Brain microvascular endothelial cell (primary cell): ENCODE measurements at regions not wholly inside any gene's neighbourhood (a gene's known extent, or its start where the extent isn't known, plus 50 kb on each side); places are given as distances from the start of the nearest gene placed in this dataset.

Source experiments
- DNase-seq: peaks from one replicate; pipeline ENCODE4 v3.0.0-alpha.2; 2020
- H3K27ac ChIP-seq: fragments of 250-450 bp; sonication (Bioruptor Pico); 2 replicates; pipeline ENCODE4 v1.5.1; 2020; ENCODE audit warnings: mild to moderate bottlenecking, moderate library complexity
- H3K27me3 ChIP-seq: fragments of 250-450 bp; sonication (Bioruptor Pico); replicated peaks from 2 replicates; pipeline ENCODE4 v1.5.1; 2020; ENCODE audit warnings: mild to moderate bottlenecking
- H3K36me3 ChIP-seq: fragments of 250-450 bp; sonication (Bioruptor Pico); replicated peaks from 2 replicates; pipeline ENCODE4 v1.5.1; 2020; ENCODE audit warnings: mild to moderate bottlenecking
- H3K4me3 ChIP-seq: 2 replicates; pipeline ENCODE4 v1.5.1; 2011; ENCODE audit warnings: low read depth, mild to moderate bottlenecking, control low read depth, low read length, moderate library complexity
- in situ Hi-C: cut with HindIII; loops from 2 replicates; pipeline ENCODE4 v1.10.0; 2017; ENCODE audit warnings: low sequenced_read_pairs, low pct_ligation_motif_present
- TF ChIP-seq, protein P1 (sequence below): IDR thresholded peaks from 2 replicates; pipeline ENCODE4 v1.5.1; 2011; ENCODE audit warnings: low read depth, mild to moderate bottlenecking, moderate library complexity, low read length, control low read depth, inconsistent platforms; ENCODE audit errors: missing control alignments

DNA sequence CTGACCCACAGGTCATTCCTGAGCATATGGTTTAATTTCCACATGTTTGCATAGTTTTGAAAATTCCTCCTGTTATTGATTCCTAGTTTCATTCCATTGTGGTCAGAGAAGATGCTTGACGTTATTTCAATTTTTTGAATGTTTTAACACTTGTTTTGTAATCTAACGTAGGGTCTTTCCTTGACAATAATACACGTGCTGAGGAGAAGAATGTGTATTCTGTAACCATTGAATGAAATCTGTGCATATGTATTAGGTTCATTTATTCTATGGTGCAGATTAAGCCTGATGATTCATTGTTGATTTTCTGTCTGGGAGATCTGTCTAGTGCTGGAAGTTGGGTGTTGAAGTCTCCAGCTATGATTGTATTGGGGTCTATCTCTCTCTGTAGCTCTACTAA is 486.4 kb upstream of the RPS6KA3 start:
- Histone ChIP-seq H3K27ac (no peak overlapping the region), H3K4me3 (no peak overlapping the region), H3K36me3 (no peaks in the 10 kb centered on the region), H3K27me3 (no peaks in the 10 kb centered on the region)
- TF ChIP-seq, protein P1, sequence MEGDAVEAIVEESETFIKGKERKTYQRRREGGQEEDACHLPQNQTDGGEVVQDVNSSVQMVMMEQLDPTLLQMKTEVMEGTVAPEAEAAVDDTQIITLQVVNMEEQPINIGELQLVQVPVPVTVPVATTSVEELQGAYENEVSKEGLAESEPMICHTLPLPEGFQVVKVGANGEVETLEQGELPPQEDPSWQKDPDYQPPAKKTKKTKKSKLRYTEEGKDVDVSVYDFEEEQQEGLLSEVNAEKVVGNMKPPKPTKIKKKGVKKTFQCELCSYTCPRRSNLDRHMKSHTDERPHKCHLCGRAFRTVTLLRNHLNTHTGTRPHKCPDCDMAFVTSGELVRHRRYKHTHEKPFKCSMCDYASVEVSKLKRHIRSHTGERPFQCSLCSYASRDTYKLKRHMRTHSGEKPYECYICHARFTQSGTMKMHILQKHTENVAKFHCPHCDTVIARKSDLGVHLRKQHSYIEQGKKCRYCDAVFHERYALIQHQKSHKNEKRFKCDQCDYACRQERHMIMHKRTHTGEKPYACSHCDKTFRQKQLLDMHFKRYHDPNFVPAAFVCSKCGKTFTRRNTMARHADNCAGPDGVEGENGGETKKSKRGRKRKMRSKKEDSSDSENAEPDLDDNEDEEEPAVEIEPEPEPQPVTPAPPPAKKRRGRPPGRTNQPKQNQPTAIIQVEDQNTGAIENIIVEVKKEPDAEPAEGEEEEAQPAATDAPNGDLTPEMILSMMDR: no peak
- in situ Hi-C loops: no loop called here
- no peak for DNase-seq

DNA sequence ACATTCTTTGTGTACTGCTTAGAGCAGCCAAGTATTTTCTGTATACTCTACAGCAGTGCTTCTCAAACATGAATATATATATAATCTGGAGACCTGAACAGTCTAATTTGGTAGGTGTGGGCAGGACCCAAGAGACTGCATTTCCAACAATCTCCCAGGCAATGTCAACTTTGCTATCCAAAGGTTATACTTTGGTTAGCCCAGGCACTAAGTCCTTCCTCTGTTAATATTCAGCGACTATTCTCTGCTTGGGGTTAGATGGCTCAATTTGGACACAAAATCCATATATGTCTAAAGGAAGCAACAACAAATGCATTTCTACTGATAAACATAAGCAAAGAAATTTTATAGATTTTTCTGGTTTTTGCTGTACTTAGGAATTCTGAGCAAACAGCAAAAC is 480.0 kb upstream of the RPS6KA3 start:
- in situ Hi-C loops: no loop called here
- TF ChIP-seq, protein P1: no peak
- H3K27ac ChIP-seq: no peak overlapping the region

DNA sequence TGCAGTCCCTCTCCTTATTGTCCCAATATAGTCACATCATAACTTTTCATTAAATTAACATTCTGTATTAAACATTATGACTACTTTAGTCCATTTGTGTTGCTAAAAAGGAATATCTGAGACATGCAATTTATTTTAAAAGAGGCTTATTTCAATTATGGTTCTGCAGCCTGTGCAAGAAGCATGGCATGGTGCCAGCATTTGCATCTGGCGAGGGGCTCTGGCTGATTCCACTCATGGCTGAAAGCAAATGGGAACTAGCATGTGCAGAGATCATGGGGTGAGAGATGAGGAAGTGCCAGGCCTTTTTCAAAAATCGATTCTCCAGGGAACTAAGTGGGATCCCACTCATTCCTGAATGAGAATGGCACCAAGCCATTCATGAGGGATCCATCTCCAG is 476.3 kb upstream of the RPS6KA3 start:
- Histone ChIP-seq H3K4me3 (no peak overlapping the region), H3K27ac (no peak overlapping the region), H3K36me3 (no peaks in the 10 kb centered on the region), H3K27me3 (no peaks in the 10 kb centered on the region)
- in situ Hi-C loops: no loop called here
- no peak for DNase-seq
- TF ChIP-seq, protein P1: no peak

More for the DNA sequence above, 480.0 kb upstream of the RPS6KA3 start:
- Histone ChIP-seq H3K27me3 (no peaks in the 10 kb centered on the region), H3K4me3 (no peak overlapping the region), H3K36me3 (no peaks in the 10 kb centered on the region)
- no peak for DNase-seq

DNA sequence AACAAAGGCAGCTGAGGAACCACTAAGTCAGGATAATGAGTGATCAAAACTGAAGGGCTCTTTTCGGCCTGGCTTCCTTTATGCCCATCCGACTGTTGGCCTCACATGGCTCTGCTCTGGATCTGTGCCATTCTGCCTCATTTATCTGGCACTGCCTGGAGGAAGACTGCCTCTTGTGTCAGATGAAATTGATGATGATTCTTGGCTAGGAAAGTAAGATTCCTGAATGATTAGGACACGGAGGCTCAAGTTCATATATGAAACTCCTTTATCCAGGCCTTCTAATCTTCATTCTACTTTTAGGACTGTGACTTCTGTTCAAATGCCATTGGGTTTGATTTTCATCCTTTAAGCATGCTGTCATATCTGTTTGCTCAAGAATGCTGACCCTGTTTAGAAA is 475.4 kb upstream of the RPS6KA3 start:
- Histone ChIP-seq H3K27ac (no peak overlapping the region), H3K27me3 (no peaks in the 10 kb centered on the region), H3K4me3 (no peak overlapping the region), H3K36me3 (no peaks in the 10 kb centered on the region)
- in situ Hi-C loops: no loop called here
- DNase-seq: no peak
- TF ChIP-seq, protein P1: no peak

DNA sequence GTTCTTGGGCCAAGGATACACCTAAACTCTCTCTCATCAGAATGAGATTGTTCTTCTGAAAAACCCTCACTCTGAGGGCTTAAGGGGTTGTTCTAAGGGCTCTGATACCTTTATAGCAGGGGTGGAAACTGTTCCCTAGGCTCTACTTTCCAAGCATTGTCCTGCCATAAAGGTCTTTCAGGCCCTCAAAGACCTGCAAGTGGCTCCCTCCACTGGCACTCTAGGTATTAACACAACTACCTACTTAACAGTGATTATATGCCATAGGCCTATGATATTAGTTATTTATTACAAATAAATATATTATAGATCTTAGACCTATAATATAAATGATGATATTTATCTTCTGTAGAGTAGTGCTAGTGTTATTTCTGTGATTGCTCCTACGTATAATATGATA is 473.7 kb upstream of the RPS6KA3 start:
- H3K27me3 ChIP-seq: no peaks in the 10 kb centered on the region
- H3K27ac ChIP-seq: no peak overlapping the region
- in situ Hi-C loops: no loop called here
- H3K4me3 ChIP-seq: no peak overlapping the region
- TF ChIP-seq, protein P1: no peak
- DNase-seq: no peak
- H3K36me3 ChIP-seq: no peaks in the 10 kb centered on the region

DNA sequence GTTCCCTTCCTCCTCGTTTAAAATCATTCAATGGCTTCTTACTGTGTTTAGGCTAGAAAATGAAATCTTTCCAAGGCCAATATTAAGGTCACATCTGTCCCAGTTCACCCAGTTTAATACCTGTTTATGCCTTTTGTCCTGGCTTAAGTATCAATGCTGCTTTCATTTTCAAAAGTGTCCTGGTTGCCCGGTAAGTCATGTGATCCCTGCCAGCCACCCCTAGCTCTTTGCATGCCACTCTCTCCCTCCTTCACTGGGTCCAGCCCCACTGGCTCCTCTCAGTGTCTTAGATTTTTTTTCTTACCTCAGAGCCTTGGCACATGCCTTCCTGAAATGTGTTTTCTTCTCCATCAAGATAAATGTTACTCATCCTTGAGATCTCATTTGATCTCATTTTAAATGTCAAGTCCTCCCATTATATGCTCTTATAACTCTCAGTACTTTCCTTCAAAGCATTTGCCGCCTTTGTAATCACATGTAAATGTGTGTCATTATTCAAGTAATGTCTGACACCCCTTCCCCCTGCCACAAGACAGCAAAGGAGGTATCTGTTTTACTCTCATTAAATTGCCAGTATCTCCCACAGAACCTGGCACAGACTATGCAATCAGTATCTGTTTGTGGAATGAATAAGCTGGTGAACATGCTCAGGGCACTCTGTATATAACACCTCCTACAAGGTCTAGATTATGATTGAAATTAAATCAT is 472.5 kb upstream of the RPS6KA3 start:
- TF ChIP-seq, protein P1: no peak
- Histone ChIP-seq H3K4me3 (no peak overlapping the region), H3K36me3 (no peaks in the 10 kb centered on the region), H3K27me3 (no peaks in the 10 kb centered on the region), H3K27ac (no peak overlapping the region)
- in situ Hi-C loops: no loop called here
- DNase-seq: no peak
